ENCODE measurements at regions not wholly inside any gene's neighbourhood (a gene's known extent, or its start where the extent isn't known, plus 50 kb on each side); places are given as distances from the start of the nearest gene placed in this dataset.

DNA sequence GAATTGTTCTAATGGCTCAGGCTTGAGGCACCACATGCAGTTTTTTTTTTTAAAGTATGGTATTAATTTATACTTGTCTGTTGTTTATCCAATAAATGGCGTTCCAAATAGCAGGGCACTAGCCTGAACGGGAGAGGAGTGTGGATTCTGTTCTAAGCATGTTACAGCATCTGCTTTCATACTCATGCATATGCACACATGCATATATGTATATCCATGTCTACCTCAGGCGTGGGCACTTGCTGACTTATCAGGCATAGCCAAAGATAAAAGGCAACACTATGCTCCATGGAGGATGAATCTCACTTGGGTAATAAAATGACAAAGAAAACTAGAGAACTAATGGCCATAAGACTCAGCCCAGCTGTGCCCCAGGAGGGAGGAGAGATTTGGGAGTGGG is 393.8 kb downstream of the GADD45G start:
- no peaks in the 10 kb centered on the region for H3K27me3 ChIP-seq (ENCODE audit: insufficient read depth, poor library complexity, severe bottlenecking)
- ATAC-seq (ENCODE audit: low read depth) (no peak), DNase-seq (ENCODE audit: low spot score) (no peak)
- no peaks in the 10 kb centered on the region for H3K36me3 ChIP-seq (ENCODE audit: low read depth)
- TF ChIP-seq, protein P1, sequence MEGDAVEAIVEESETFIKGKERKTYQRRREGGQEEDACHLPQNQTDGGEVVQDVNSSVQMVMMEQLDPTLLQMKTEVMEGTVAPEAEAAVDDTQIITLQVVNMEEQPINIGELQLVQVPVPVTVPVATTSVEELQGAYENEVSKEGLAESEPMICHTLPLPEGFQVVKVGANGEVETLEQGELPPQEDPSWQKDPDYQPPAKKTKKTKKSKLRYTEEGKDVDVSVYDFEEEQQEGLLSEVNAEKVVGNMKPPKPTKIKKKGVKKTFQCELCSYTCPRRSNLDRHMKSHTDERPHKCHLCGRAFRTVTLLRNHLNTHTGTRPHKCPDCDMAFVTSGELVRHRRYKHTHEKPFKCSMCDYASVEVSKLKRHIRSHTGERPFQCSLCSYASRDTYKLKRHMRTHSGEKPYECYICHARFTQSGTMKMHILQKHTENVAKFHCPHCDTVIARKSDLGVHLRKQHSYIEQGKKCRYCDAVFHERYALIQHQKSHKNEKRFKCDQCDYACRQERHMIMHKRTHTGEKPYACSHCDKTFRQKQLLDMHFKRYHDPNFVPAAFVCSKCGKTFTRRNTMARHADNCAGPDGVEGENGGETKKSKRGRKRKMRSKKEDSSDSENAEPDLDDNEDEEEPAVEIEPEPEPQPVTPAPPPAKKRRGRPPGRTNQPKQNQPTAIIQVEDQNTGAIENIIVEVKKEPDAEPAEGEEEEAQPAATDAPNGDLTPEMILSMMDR (IDR thresholded peaks at IDR 0.05; ENCODE audit: poor library complexity, severe bottlenecking), result no peak
- peaks cover 9% of the 10 kb centered on the region for H3K4me1 ChIP-seq (ENCODE audit: insufficient read depth, poor library complexity, severe bottlenecking)
- no peak overlapping the region for H3K4me3 ChIP-seq (ENCODE audit: severe bottlenecking)
- H3K9me3 ChIP-seq (ENCODE audit: severe bottlenecking), result no peaks in the 10 kb centered on the region
- no peak overlapping the region for H3K27ac ChIP-seq (ENCODE audit: poor library complexity, severe bottlenecking)

DNA sequence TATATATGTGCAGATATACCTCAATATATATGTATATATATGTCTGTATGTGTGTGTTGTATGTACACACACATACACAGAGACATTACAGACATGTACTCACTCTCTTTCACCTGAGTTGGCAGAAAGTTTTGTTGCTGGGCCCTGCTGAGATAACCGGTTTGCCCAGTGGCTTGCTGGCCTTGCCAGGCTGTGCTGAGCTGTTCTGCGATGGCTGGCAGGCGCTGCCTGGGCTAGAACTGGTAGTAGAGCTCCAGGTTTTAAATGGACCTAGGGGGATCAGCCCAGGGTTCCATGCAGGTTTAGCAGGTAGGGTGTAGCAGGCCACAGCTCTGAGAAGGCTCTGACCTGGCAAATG is 394.3 kb downstream of the GADD45G start:
- TF ChIP-seq, protein P1 (IDR thresholded peaks at IDR 0.05; ENCODE audit: poor library complexity, severe bottlenecking), result no peak
- ATAC-seq (ENCODE audit: low read depth) (peak; percentile 76), DNase-seq (ENCODE audit: low spot score) (no peak)
- Histone ChIP-seq H3K9me3 (ENCODE audit: severe bottlenecking) (no peaks in the 10 kb centered on the region), H3K4me3 (ENCODE audit: severe bottlenecking) (no peak overlapping the region), H3K27me3 (ENCODE audit: insufficient read depth, poor library complexity, severe bottlenecking) (no peaks in the 10 kb centered on the region), H3K4me1 (ENCODE audit: insufficient read depth, poor library complexity, severe bottlenecking) (peaks cover 9% of the 10 kb centered on the region), H3K27ac (ENCODE audit: poor library complexity, severe bottlenecking) (no peak overlapping the region), H3K36me3 (ENCODE audit: low read depth) (no peaks in the 10 kb centered on the region)

DNA sequence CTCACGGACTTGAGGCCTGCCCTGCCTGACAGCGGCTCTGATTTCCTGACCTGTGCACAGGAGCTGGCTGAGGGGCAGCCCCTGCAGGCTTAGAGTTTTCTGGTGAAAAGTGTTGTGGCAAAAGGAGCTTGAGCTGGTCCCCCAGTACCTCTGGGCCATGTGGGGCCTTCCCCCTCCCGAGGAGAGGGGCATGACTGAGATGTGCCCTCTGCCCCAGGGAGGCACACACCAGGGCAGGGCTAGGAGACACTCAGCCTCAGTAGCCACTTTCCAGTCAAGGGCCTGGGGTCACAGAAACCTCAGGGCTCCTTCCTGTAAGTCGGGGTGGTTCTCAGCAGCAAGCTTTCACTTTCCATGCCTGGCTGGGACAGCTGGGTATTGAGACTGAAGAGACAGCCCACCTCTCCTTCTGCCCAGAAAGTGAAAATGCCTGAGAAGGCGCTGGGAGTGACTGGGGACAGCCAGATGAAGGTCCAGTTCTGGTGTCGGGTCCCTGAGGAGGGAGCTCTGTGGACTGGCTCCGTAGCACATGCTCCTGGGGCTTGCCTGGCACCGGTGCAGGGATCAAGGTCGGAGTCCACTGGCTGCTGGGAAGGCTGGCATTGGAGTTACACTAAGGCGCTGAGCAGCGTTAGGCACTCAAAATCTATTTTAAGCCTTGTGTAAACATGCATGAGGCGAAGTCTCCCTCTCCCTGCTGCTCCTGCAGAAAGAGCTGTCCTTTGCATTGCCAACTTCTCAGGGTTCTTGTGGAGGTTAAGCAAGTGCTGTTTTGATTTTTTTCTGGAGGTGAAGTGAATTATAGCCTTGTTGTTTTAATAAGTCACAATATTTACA is 394.9 kb downstream of the GADD45G start:
- Histone ChIP-seq H3K36me3 (ENCODE audit: low read depth) (no peaks in the 10 kb centered on the region), H3K4me1 (ENCODE audit: insufficient read depth, poor library complexity, severe bottlenecking) (peaks cover 9% of the 10 kb centered on the region), H3K27me3 (ENCODE audit: insufficient read depth, poor library complexity, severe bottlenecking) (no peaks in the 10 kb centered on the region), H3K9me3 (ENCODE audit: severe bottlenecking) (no peaks in the 10 kb centered on the region), H3K27ac (ENCODE audit: poor library complexity, severe bottlenecking) (no peak overlapping the region), H3K4me3 (ENCODE audit: severe bottlenecking) (no peak overlapping the region)
- ATAC-seq (ENCODE audit: low read depth) (peak; percentile 71), DNase-seq (ENCODE audit: low spot score) (no peak)
- TF ChIP-seq, protein P1 (IDR thresholded peaks at IDR 0.05; ENCODE audit: poor library complexity, severe bottlenecking), result no peak

DNA sequence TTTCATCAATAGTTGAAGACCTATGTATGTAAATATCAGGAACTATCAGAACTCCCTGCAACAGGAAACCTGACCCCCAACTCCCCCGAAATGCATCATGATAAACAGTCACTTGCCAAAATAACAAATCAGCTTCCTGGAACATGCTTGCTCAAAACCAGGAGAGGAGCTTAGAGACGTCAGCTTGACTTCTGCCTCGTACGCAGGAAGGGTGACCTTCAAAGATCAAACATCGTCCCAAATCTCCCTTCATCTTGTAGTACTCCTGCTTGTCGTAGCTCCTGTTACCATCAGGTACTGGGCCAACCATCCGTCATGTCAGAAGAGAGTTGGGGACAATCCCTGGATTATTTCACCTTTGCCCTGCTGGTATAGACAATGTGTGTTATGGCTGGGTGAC is 396.1 kb downstream of the GADD45G start:
- DNase-seq (ENCODE audit: low spot score), result no peak

More for the DNA sequence above, 396.1 kb downstream of the GADD45G start:
- no peak for ATAC-seq (ENCODE audit: low read depth)
- Histone ChIP-seq H3K27me3 (ENCODE audit: insufficient read depth, poor library complexity, severe bottlenecking) (no peaks in the 10 kb centered on the region), H3K4me3 (ENCODE audit: severe bottlenecking) (no peak overlapping the region), H3K4me1 (ENCODE audit: insufficient read depth, poor library complexity, severe bottlenecking) (peaks cover 9% of the 10 kb centered on the region), H3K36me3 (ENCODE audit: low read depth) (no peaks in the 10 kb centered on the region), H3K9me3 (ENCODE audit: severe bottlenecking) (no peaks in the 10 kb centered on the region), H3K27ac (ENCODE audit: poor library complexity, severe bottlenecking) (no peak overlapping the region)
- TF ChIP-seq, protein P1 (IDR thresholded peaks at IDR 0.05; ENCODE audit: poor library complexity, severe bottlenecking), result no peak
